Osteoblast (primary cell): ENCODE measurements at regions not wholly inside any gene's neighbourhood (a gene's known extent, or its start where the extent isn't known, plus 50 kb on each side); places are given as distances from the start of the nearest gene placed in this dataset.

Experiments
- DNase-seq: peaks from one replicate; pipeline ENCODE4 v3.0.0; 2011; ENCODE audit warnings: low spot score, mixed read lengths; ENCODE audit not compliant: insufficient read length; ENCODE audit errors: missing footprints
- H2AFZ ChIP-seq: 2 replicates; pipeline ENCODE4 v1.6.0; 2011; ENCODE audit warnings: mild to moderate bottlenecking, low read length
- H3K27ac ChIP-seq: 2 replicates; pipeline ENCODE4 v1.5.1; 2011; ENCODE audit warnings: mild to moderate bottlenecking, low read depth, low read length, moderate library complexity
- H3K27me3 ChIP-seq: 2 replicates; pipeline ENCODE4 v1.6.0; 2012; ENCODE audit warnings: mild to moderate bottlenecking, control low read depth, inconsistent platforms, low read length, moderate library complexity; ENCODE audit not compliant: insufficient read depth
- H3K36me3 ChIP-seq: 2 replicates; pipeline ENCODE4 v1.5.1; 2011; ENCODE audit warnings: mild to moderate bottlenecking, low read length, control low read depth, moderate library complexity; ENCODE audit not compliant: insufficient read depth
- H3K4me1 ChIP-seq: 2 replicates; pipeline ENCODE4 v1.5.1; 2011; ENCODE audit warnings: mild to moderate bottlenecking, low read length, control low read depth, moderate library complexity; ENCODE audit not compliant: insufficient read depth
- H3K4me2 ChIP-seq: 2 replicates; pipeline ENCODE4 v1.6.0; 2011; ENCODE audit warnings: mild to moderate bottlenecking, low read length; ENCODE audit not compliant: insufficient read depth
- H3K4me3 ChIP-seq: fragments of 200-600 bp; sonication (generic); 3 replicates; pipeline ENCODE4 v1.5.1; 2012; ENCODE audit warnings: mild to moderate bottlenecking, low read length, inconsistent platforms; ENCODE audit not compliant: insufficient read depth
- H3K79me2 ChIP-seq: 2 replicates; pipeline ENCODE4 v1.6.0; 2012; ENCODE audit warnings: mild to moderate bottlenecking, low read length, control low read depth, inconsistent platforms; ENCODE audit not compliant: insufficient read depth
- H3K9me3 ChIP-seq: 2 replicates; pipeline ENCODE4 v1.5.1; 2011; ENCODE audit warnings: low read depth, low read length, control low read depth
- H4K20me1 ChIP-seq: 2 replicates; pipeline ENCODE4 v1.6.0; 2012; ENCODE audit warnings: mild to moderate bottlenecking, low read length, control low read depth; ENCODE audit not compliant: insufficient read depth
- TF ChIP-seq, protein P1 (sequence below): IDR thresholded peaks from 2 replicates; pipeline ENCODE4 v1.5.1; 2011; ENCODE audit warnings: mild to moderate bottlenecking, low read depth, low read length, moderate library complexity; ENCODE audit errors: extremely low read depth

DNA sequence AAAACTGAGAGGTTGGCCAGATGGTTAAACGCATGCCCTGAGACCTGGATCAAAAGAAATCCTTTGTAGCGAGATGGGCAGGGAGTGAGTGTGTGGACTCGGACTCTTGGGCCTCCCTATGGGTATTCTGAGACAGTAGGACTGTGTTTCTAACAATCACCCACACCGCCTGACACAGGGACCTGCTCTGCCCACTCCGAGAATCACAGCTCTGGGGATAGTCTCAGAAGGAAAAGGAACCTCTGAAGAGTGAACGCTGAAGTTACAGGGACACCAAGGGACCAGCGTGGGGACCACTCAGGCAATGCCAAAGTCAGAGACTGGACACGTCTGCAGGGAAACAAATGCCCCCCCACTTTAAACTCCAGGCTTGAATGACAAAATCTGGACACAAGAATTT, 242.1 kb upstream of the TCERG1L start:
- H3K27ac ChIP-seq = no peak overlapping the region
- no peaks in the 10 kb centered on the region for H4K20me1 ChIP-seq
- TF ChIP-seq, protein P1, sequence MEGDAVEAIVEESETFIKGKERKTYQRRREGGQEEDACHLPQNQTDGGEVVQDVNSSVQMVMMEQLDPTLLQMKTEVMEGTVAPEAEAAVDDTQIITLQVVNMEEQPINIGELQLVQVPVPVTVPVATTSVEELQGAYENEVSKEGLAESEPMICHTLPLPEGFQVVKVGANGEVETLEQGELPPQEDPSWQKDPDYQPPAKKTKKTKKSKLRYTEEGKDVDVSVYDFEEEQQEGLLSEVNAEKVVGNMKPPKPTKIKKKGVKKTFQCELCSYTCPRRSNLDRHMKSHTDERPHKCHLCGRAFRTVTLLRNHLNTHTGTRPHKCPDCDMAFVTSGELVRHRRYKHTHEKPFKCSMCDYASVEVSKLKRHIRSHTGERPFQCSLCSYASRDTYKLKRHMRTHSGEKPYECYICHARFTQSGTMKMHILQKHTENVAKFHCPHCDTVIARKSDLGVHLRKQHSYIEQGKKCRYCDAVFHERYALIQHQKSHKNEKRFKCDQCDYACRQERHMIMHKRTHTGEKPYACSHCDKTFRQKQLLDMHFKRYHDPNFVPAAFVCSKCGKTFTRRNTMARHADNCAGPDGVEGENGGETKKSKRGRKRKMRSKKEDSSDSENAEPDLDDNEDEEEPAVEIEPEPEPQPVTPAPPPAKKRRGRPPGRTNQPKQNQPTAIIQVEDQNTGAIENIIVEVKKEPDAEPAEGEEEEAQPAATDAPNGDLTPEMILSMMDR = no peak

DNA sequence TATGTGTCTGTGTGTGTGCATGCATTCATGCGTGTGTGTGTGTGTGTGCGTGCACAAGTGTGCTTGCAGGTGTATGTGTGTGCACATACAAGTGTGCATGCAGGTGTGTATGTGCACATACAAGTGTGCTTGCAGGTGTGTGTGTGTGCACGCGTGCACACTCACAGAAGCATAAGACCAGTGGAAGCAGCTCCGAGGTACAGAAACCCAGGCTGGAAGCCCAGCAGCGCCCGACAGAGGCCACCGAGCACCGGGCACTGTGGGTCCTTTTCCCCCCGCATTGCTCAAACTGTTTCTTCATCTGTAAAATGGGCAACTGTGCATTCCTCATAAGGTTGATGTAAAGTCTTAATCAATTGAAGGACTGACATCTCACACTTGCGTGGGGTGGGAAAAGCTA, 243.3 kb upstream of the TCERG1L start:
- no peaks in the 10 kb centered on the region for H3K9me3 ChIP-seq
- TF ChIP-seq, protein P1 = no peak

More for the DNA sequence above, 242.1 kb upstream of the TCERG1L start:
- H3K36me3 ChIP-seq = no peaks in the 10 kb centered on the region
- no peak overlapping the region for H3K4me2 ChIP-seq
- H3K79me2 ChIP-seq = no peaks in the 10 kb centered on the region
- H3K9me3 ChIP-seq = no peaks in the 10 kb centered on the region
- no peak overlapping the region for H2AFZ ChIP-seq
- H3K27me3 ChIP-seq = no peaks in the 10 kb centered on the region
- no peak for DNase-seq
- no peak overlapping the region for H3K4me3 ChIP-seq
- H3K4me1 ChIP-seq = no peaks in the 10 kb centered on the region

DNA sequence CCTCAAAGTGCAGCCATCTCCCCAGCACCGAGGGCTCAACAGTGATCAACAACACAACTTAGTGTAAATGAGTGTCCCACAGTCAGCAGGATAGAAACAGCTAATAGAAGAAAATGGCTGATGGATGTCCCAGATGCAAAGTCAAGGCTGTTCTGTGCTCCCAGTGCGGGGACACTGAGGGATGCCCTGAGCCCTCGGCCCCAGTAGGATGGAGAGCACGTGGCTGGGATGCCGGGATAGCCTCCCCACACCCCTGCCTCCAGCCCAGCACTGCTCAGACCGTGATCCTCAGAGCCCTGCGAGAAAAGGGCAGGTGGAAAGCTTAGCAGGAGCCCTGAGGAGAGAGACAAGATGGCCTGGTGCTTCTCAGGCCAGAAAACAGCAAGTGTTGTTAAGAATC, 243.9 kb upstream of the TCERG1L start:
- Histone ChIP-seq H2AFZ (no peak overlapping the region), H3K79me2 (no peaks in the 10 kb centered on the region), H3K27me3 (no peaks in the 10 kb centered on the region), H3K4me3 (no peak overlapping the region), H3K4me1 (no peaks in the 10 kb centered on the region), H3K4me2 (no peak overlapping the region), H3K27ac (no peak overlapping the region), H3K36me3 (no peaks in the 10 kb centered on the region), H4K20me1 (no peaks in the 10 kb centered on the region), H3K9me3 (no peaks in the 10 kb centered on the region)
- TF ChIP-seq, protein P1 = no peak
- DNase-seq = peak; percentile 25

More for the DNA sequence above, 243.3 kb upstream of the TCERG1L start:
- no peaks in the 10 kb centered on the region for H3K79me2 ChIP-seq
- no peak for DNase-seq
- no peak overlapping the region for H2AFZ ChIP-seq
- H3K27ac ChIP-seq = no peak overlapping the region
- no peak overlapping the region for H3K4me2 ChIP-seq
- no peaks in the 10 kb centered on the region for H3K4me1 ChIP-seq
- no peaks in the 10 kb centered on the region for H4K20me1 ChIP-seq
- H3K27me3 ChIP-seq = no peaks in the 10 kb centered on the region
- H3K4me3 ChIP-seq = no peak overlapping the region
- H3K36me3 ChIP-seq = no peaks in the 10 kb centered on the region

DNA sequence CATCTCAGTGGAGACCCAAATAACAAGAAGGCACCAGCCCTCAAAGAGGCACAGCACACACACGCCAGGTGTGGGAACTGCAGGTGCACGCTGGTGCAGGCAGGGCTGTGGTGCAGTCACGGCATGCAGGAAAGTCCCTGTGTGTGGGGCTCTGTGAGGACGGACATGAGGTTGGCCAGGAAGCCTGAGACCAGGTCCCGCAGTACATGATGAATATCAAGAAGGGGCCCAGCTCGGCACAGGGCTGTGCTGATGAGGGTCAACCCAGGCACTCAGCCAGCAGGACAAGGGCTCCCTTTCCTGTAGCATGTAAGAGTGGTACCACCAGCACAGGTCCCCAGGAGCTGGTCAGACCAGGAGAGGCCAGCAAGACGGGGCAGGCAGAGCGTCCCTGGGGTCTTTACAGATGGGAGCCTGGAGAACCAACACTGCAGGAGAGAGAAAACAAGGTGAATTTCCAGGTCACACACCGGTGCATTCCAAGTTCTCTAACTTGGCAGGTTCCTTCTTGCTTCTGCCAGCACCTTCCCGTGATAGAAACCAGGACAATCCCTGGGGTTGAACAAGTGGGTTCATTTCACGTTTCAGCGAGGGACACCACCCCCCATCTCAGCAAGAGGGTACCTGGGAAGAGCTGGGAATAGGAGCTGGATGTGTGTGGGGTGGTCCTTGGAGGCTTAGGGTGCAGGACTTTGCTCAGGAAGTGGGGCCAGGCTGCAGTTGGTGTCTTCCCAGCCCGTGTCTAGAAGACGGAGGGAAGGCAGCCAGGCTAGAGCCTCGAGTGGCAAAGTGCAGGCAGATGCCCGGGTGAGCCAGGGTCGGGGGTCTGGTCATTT, 244.8 kb upstream of the TCERG1L start:
- Histone ChIP-seq H3K9me3 (no peaks in the 10 kb centered on the region), H3K79me2 (no peaks in the 10 kb centered on the region), H2AFZ (no peak overlapping the region), H4K20me1 (no peaks in the 10 kb centered on the region), H3K4me3 (no peak overlapping the region), H3K4me2 (no peak overlapping the region), H3K36me3 (no peaks in the 10 kb centered on the region), H3K4me1 (no peaks in the 10 kb centered on the region), H3K27ac (no peak overlapping the region), H3K27me3 (no peaks in the 10 kb centered on the region)
- TF ChIP-seq, protein P1 = no peak
- peak; percentile 19 for DNase-seq
